Spinal cord (tissue), 9 donors: ENCODE measurements at regions not wholly inside any gene's neighbourhood (a gene's known extent, or its start where the extent isn't known, plus 50 kb on each side); places are given as distances from the start of the nearest gene placed in this dataset.
A peak's percentile ranks its signal among the peaks of the same experiment; 100 is the strongest.
"Not testable (repeated sequence)": the region's sequence is repeated elsewhere in the genome, so short reads cannot be mapped to it uniquely, and the experiment has no call there.

ENCODE experiments used
- DNase-seq, 6 donors: peaks; one replicate each; pipeline versions ENCODE4 v3.0.0 to v3.0.0-alpha.2; 2013 to 2015; ENCODE audit warnings: low spot score in 6 of 6, low read depth in 4 of 6
- H3K27ac ChIP-seq: one replicate; pipeline ENCODE4 v1.5.1; 2013; ENCODE audit warnings: low read depth, low read length, control low read depth
- H3K27me3 ChIP-seq: one replicate; pipeline ENCODE4 v1.6.1; 2013; ENCODE audit warnings: low read length; ENCODE audit not compliant: control insufficient read depth, insufficient read depth
- H3K36me3 ChIP-seq: one replicate; pipeline ENCODE4 v1.6.1; 2013; ENCODE audit warnings: low read length; ENCODE audit not compliant: control insufficient read depth, insufficient read depth
- H3K4me1 ChIP-seq: one replicate; pipeline ENCODE4 v1.6.1; 2013; ENCODE audit warnings: low read length; ENCODE audit not compliant: control insufficient read depth, insufficient read depth
- H3K4me3 ChIP-seq: one replicate; pipeline ENCODE4 v1.5.1; 2013; ENCODE audit warnings: low read depth, low read length, control low read depth
- H3K9me3 ChIP-seq: one replicate; pipeline ENCODE4 v1.6.1; 2013; ENCODE audit warnings: low read length; ENCODE audit not compliant: control insufficient read depth, insufficient read depth
- WGBS: methylation state at CpG from one replicate; pipeline ENCODE4 v1.1.5; 2013; ENCODE audit warnings: missing lambda C conversion rate; ENCODE audit not compliant: insufficient coverage; 5-methylcytosine and 5-hydroxymethylcytosine counted together
- donor health status: healthy.

DNA sequence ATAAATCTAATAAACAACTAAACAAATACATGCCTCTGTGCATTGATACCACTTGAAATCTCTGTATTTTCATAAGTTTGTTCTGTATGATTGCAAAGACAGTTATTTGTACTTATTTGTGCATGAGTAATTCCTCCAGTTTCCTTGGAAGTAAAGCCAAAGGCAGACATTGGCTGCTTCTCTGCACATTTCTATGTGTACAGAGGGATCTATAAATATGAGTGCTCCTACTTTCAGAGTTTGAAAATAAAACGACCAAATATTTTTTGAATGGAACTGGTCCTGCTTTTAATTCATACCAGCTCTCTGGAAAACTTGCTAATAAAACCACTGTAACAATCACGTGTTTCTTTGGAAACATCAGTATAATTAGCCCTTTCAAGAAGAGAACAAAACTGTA is 306.5 kb downstream of the MAN2A1 start:
- no peaks in the 10 kb centered on the region for H3K9me3 ChIP-seq
- WGBS: no CpG with 5 or more reads among the region's 2 CpGs
- H3K27ac ChIP-seq: no peak overlapping the region
- DNase-seq: peak in 2 of 6 donors; percentile 29 to 35
- no peaks in the 10 kb centered on the region for H3K36me3 ChIP-seq
- H3K4me1 ChIP-seq: no peaks in the 10 kb centered on the region
- no peaks in the 10 kb centered on the region for H3K27me3 ChIP-seq
- no peak overlapping the region for H3K4me3 ChIP-seq

DNA sequence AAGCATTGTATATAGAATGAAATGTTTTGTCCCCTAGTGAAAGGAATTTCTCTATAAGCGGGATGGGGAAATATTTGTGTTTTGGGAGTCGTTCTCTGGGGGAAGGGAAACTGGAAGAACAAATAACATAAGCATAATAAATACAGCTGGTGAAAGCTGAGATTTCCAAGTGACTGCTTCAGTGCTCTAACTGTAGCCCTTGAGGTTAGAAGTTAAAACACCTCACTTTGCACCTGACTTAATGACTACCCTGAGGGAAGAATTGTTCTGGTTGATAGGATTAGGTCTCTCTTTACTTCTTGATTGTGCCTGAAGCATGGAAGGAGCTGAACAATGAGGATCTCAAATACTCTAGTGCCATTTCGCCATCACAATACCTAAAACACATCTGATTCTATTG is 307.4 kb downstream of the MAN2A1 start:
- Histone ChIP-seq H3K27ac (no peak overlapping the region), H3K27me3 (no peaks in the 10 kb centered on the region), H3K4me1 (no peaks in the 10 kb centered on the region), H3K36me3 (no peaks in the 10 kb centered on the region), H3K9me3 (no peaks in the 10 kb centered on the region), H3K4me3 (no peak overlapping the region)
- no peak for DNase-seq
- WGBS: no CpG with 5 or more reads among the region's 3 CpGs

DNA sequence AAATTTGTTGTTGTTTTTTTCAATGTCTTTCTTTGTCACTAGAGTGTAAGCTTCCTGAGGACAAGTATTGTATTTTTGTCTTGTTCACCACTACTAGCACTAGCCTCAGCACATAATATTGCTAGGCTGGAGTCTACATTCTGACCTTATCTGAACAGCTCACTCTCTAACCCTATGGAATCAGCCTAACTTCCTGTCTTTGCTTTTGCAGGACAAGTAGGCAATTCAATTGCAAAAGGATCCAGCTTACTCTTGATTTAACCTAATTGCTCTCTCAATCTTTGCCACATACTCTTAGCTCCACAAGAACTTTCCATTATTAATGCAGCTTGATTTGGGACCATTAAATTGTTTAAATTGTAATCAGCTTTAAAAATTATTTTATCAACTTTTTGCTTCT is 308.5 kb downstream of the MAN2A1 start:
- no peaks in the 10 kb centered on the region for H3K9me3 ChIP-seq
- H3K4me3 ChIP-seq: no peak overlapping the region
- no peaks in the 10 kb centered on the region for H3K36me3 ChIP-seq
- no peaks in the 10 kb centered on the region for H3K27me3 ChIP-seq
- no peak overlapping the region for H3K27ac ChIP-seq
- H3K4me1 ChIP-seq: no peaks in the 10 kb centered on the region
- no peak for DNase-seq

DNA sequence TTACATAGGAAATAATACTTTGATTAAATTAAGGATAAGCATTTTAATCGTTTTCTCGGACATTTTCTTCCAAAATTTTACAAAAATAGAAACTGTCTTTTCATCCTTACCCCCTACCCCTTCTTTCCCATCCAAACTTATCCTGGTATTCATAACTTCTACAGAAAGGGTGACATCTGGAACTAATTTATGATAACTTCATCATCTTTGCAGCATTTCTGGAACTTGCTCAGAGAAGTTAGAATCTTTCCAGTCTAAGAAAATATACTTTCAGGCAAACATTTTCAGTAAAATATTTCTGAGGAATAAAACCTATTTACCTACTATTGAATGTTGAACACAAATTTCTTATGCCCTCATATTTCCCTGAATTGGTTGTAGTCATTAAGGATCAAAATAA is 309.0 kb downstream of the MAN2A1 start:
- Histone ChIP-seq H3K27ac (no peak overlapping the region), H3K9me3 (no peaks in the 10 kb centered on the region), H3K27me3 (no peaks in the 10 kb centered on the region), H3K4me1 (no peaks in the 10 kb centered on the region), H3K36me3 (no peaks in the 10 kb centered on the region), H3K4me3 (no peak overlapping the region)
- no peak for DNase-seq
- no CpG with 5 or more reads among the region's 2 CpGs for WGBS

DNA sequence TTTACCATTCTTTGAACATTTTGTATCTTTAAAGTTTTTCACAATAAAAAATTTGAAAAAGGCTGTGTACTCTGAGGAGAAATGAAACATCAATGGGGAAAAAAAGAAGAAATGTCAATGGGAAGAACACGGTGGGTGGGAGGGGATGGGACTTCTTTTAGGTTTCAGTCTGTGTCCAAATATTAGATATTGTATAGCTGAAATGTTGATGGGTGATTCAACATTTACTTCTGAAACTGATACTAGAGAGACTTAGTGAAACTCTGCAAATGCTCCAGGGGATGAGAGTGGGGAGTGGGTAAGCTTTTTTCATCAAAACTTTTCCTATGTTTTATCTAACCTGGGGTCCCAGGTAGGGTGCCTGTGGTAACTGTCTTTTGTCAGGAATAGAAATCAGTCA is 311.9 kb downstream of the MAN2A1 start:
- DNase-seq: no peak
- Histone ChIP-seq H3K9me3 (no peaks in the 10 kb centered on the region), H3K27ac (no peak overlapping the region), H3K4me1 (no peaks in the 10 kb centered on the region), H3K27me3 (no peaks in the 10 kb centered on the region), H3K36me3 (no peaks in the 10 kb centered on the region), H3K4me3 (no peak overlapping the region)
- WGBS: 90% methylated on average over 1 of the region's 1 CpG

DNA sequence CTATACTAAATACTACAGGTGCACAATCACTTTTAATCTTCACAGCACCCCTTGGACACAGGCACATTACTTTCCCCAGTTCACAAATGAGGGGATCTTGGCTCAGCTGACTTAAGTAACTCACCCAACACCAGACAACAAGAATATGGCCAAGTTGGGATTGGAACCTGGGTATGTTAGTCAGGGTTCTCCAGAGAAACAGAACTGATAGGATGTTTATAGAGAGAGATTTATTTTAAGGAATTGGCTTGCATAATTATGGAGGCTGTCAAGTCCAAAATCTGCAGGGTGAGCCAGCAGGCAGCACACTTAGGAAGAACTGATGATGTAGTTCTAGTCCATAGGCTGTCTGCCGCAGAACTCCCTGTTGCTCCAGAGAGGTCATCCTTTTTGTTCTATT is 312.9 kb downstream of the MAN2A1 start:
- no peak for DNase-seq
- Histone ChIP-seq H3K4me1 (no peaks in the 10 kb centered on the region), H3K27me3 (no peaks in the 10 kb centered on the region), H3K9me3 (no peaks in the 10 kb centered on the region), H3K27ac (no peak overlapping the region), H3K36me3 (no peaks in the 10 kb centered on the region), H3K4me3 (no peak overlapping the region)
- no CpG with 5 or more reads among the region's 1 CpG for WGBS

DNA sequence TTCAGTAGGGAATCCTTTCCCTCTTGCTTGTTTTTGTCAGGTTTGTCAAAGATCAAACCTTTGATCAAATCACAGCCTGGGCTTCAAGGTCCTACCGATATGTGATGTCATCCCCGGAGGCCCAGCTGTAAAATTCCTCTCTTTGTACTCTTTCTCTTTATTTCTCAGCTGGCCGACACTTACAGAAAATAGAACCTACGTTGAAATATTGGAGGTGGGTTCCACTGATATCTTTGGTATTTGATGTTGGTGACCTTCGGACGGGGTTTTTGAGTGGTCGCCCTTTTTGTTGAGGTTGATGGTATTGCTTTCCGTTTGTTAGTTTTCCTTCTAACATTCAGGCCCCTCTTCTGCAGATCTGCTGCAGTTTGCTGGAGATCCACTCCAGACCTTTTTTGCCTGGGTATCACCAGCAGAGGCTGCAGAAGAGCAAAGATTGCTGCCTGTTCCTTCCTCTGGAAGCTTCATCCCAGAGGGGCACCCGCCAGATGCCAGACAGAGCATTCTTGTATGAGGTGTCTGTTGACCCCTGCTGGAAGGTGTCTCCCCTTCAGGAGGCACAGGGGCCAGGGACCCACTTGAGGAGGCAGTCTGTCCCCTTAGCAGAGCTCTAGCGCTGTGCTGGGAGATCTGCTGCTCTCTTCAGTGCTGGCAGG is 316.3 kb downstream of the MAN2A1 start:
- not testable (repeated sequence) for H3K27me3 ChIP-seq, H3K9me3 ChIP-seq, H3K27ac ChIP-seq, H3K4me1 ChIP-seq, H3K36me3 ChIP-seq, DNase-seq, H3K4me3 ChIP-seq
- 86% methylated on average over 4 of the region's 10 CpGs for WGBS

DNA sequence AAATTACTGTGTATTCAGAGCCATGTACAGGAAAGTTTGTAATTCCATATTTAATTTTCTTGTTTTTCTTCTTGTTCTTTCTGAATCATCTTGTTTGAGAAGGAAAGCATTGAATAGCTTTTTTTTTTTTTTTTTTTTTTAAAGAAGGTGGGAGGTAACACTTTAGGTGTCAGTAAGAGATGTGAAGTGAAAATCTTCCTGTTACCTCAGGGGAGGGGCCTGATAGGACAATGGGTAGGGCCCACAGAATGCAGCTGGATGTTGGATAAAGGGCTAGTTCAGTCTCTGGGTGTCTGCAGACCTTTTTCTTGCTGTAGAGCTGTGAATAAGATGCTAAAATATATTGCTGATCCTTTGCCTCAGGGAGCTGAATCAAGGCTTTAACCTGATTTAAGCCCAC is 317.4 kb downstream of the MAN2A1 start:
- Histone ChIP-seq H3K36me3 (no peaks in the 10 kb centered on the region), H3K9me3 (no peaks in the 10 kb centered on the region), H3K4me1 (no peaks in the 10 kb centered on the region), H3K27ac (no peak overlapping the region), H3K4me3 (no peak overlapping the region), H3K27me3 (no peaks in the 10 kb centered on the region)
- DNase-seq: no peak

DNA sequence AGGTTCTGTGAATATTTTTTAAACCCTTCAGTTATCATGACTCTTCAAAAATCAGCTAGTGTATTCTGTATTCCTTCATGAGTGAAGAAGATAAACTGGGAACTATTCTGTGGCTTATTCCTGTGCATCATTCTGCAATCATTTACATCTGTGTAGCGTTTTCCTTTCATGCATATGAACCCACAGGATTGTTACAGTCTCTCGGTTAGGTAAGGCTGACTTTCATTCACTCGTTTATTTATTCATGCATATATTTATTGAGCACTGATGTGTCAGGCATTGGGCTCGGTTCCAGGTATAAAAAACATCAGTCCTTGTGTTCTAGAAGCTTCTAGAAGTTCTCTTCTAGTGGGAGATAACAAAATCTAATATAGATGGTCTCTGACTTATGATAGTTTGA is 318.4 kb downstream of the MAN2A1 start:
- DNase-seq: no peak
- H3K36me3 ChIP-seq: no peaks in the 10 kb centered on the region
- no peak overlapping the region for H3K4me3 ChIP-seq
- peaks cover 1% of the 10 kb centered on the region for H3K9me3 ChIP-seq
- no peak overlapping the region for H3K27ac ChIP-seq
- no peaks in the 10 kb centered on the region for H3K4me1 ChIP-seq
- no peaks in the 10 kb centered on the region for H3K27me3 ChIP-seq
- WGBS: no CpG with 5 or more reads among the region's 4 CpGs

DNA sequence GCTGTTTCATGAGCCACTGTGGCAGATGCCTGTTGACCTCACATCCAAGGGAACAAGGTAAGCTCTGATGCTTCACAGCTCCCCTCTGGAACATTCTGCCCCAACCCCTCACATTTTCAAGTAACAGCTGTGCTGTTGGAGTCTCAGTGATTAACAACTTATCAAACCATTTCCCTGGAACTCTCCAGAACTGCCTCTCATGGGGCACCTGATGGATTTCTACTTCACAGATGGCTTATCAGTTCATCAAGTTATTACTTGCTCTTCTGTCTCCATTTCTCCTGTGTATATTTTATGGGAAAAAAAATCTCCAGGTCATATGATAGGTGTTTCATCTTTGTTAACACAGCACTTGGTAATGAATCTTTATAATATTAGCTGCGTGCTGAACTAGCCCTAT is 322.4 kb downstream of the MAN2A1 start:
- no peaks in the 10 kb centered on the region for H3K36me3 ChIP-seq
- peak in 1 of 6 donors; percentile 30 for DNase-seq
- WGBS: no CpG with 5 or more reads among the region's 1 CpG
- peaks cover 2% of the 10 kb centered on the region for H3K9me3 ChIP-seq
- H3K27me3 ChIP-seq: no peaks in the 10 kb centered on the region
- no peak overlapping the region for H3K27ac ChIP-seq
- no peak overlapping the region for H3K4me3 ChIP-seq
- H3K4me1 ChIP-seq: no peaks in the 10 kb centered on the region
